Naive thymus-derived CD4-positive, alpha-beta T cell (primary cell): ENCODE measurements at regions not wholly inside any gene's neighbourhood (a gene's known extent, or its start where the extent isn't known, plus 50 kb on each side); places are given as distances from the start of the nearest gene placed in this dataset.

Experiments used
- ATAC-seq: fragments of 150-1000 bp; cut with Tn5 transposase; 2 replicates; pipeline ENCODE4 v1.10.0; 2021; ENCODE audit warnings: mild to moderate bottlenecking, moderate library complexity
- CTCF ChIA-PET: fragments of 350-600 bp; sonication (Branson Sonifier 250); formaldehyde crosslinking; loops from one replicate; lab custom pipeline; 2021; ENCODE audit warnings: antibody characterized with exemption; lab: Charles Lee
- POLR2A ChIA-PET: fragments of 350-600 bp; sonication (Branson Sonifier 250); formaldehyde crosslinking; loops from one replicate; lab custom pipeline; 2021; ENCODE audit warnings: antibody characterized with exemption, inconsistent platforms; lab: Charles Lee
- DNase-seq, 9 donors: peaks; one replicate each; pipeline versions ENCODE4 v3.0.0 to v3.0.0-alpha.2; 2020 to 2022; ENCODE audit warnings: mixed read lengths in 1 of 9
- H3K27ac ChIP-seq: one replicate; pipeline ENCODE4 v1.7.0; 2013; ENCODE audit warnings: mild to moderate bottlenecking, low read depth, low read length, moderate library complexity
- H3K27me3 ChIP-seq, 2 donors: one replicate each; pipeline ENCODE4 v1.7.0; 2013; ENCODE audit warnings: low read length in 2 of 2, mild to moderate bottlenecking in 2 of 2, moderate library complexity in 2 of 2; ENCODE audit not compliant: control insufficient read depth in 2 of 2, insufficient read depth in 2 of 2
- H3K36me3 ChIP-seq, 3 experiments: 1 replicate in 2 of 3; 2 replicates in 1 of 3; pipeline ENCODE4 v1.7.0; 2013; ENCODE audit warnings: low read length in 3 of 3, mild to moderate bottlenecking in 3 of 3, moderate library complexity in 1 of 3; ENCODE audit not compliant: insufficient read depth in 3 of 3, control insufficient read depth in 2 of 3
- H3K4me1 ChIP-seq, 2 donors: one replicate each; pipeline ENCODE4 v1.7.0; 2013; ENCODE audit warnings: low read length in 2 of 2, mild to moderate bottlenecking in 2 of 2, moderate library complexity in 1 of 2; ENCODE audit not compliant: control insufficient read depth in 2 of 2, insufficient read depth in 2 of 2
- H3K4me3 ChIP-seq: 2 replicates; pipeline ENCODE4 v1.7.0; 2013; ENCODE audit warnings: mild to moderate bottlenecking, low read length
- H3K9me3 ChIP-seq, 3 experiments: 1 replicate in 2 of 3; 2 replicates in 1 of 3; pipeline ENCODE4 v1.7.0; 2013; ENCODE audit warnings: low read length in 3 of 3; ENCODE audit not compliant: control insufficient read depth in 2 of 3
- H3K27ac Mint-ChIP-seq, 9 donors: one replicate each; pipeline ENCODE4 v1.8.0; 2020 to 2022; ENCODE audit warnings: mixed read lengths in 9 of 9, mild to moderate bottlenecking in 8 of 9, moderate library complexity in 5 of 9, inconsistent platforms in 2 of 9
- H3K27me3 Mint-ChIP-seq, 5 donors: one replicate each; pipeline ENCODE4 v1.8.0; 2021 to 2022; ENCODE audit warnings: mixed read lengths in 5 of 5, mild to moderate bottlenecking in 1 of 5
- H3K36me3 Mint-ChIP-seq, 5 donors: one replicate each; pipeline ENCODE4 v1.8.0; 2020 to 2022; ENCODE audit warnings: mixed read lengths in 5 of 5, mild to moderate bottlenecking in 3 of 5, inconsistent platforms in 1 of 5
- H3K4me1 Mint-ChIP-seq, 7 donors: one replicate each; pipeline ENCODE4 v1.8.0; 2020 to 2022; ENCODE audit warnings: mixed read lengths in 7 of 7, mild to moderate bottlenecking in 3 of 7, inconsistent platforms in 1 of 7
- H3K4me3 Mint-ChIP-seq, 10 donors: one replicate each; pipeline ENCODE4 v1.8.0; 2020 to 2022; ENCODE audit warnings: mild to moderate bottlenecking in 10 of 10, mixed read lengths in 10 of 10, moderate library complexity in 6 of 10, inconsistent platforms in 2 of 10
- H3K9me3 Mint-ChIP-seq, 11 donors: one replicate each; pipeline ENCODE4 v1.8.0; 2020 to 2022; ENCODE audit warnings: mixed read lengths in 11 of 11, mild to moderate bottlenecking in 4 of 11, inconsistent platforms in 1 of 11, moderate library complexity in 1 of 11
- intact Hi-C, 2 donors: fragments of 100-400 bp; cut with micrococcal nuclease; formaldehyde crosslinking; loops; one replicate each; pipeline ENCODE4 v1.15.1; 2023

DNA sequence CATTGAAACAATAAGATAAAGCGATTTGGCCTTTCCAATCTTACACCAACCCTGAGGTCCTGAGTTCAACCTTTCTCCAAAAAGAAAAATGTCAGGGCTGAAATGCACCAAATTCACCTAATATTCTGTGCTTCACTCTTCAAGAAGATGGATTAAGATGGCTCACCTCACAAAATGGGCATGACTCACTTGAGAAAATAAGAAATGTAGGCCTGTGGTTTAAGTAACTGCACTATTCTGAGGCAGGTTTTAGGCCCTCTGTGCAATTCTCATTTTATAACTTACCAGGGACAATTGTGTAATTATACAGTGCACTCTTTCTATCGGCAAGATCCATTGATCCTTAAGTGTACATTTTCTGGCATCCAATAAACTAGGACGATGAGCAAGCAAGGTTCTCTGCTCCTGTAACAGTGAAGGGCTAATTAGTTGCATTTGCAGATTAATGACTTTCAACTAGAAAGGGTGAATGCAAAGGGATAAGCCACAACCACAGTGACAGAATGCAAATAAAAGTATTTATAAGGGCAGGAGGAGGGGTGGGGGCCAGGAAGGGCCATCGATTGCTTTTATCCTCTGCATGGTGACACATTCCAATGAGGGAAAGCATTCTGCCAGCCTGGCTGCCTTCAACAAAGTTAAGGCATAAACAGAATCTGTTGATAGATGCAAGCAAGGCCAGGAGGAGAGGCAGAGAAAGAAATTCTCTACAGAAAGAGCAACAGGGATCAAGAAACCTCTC, 214.5 kb downstream of the CAAP1 start:
- H3K27ac Mint-ChIP-seq = no peak overlapping the region
- ChIA-PET CTCF (no interaction called here), POLR2A (no interaction called here)
- no peaks in the 10 kb centered on the region for H3K9me3 ChIP-seq
- no peaks in the 10 kb centered on the region for H3K36me3 ChIP-seq
- no peak overlapping the region for H3K4me3 ChIP-seq
- ATAC-seq = no peak
- no peaks in the 10 kb centered on the region for H3K36me3 Mint-ChIP-seq
- no peak overlapping the region for H3K4me3 Mint-ChIP-seq
- DNase-seq = no peak
- intact Hi-C loops = no loop called here
- H3K4me1 Mint-ChIP-seq = no peaks in the 10 kb centered on the region
- peaks cover 0 to 5% (median 0%) of the 10 kb centered on the region in 11 donors for H3K9me3 Mint-ChIP-seq
- H3K27me3 ChIP-seq = no peaks in the 10 kb centered on the region
- H3K4me1 ChIP-seq = no peaks in the 10 kb centered on the region
- no peak overlapping the region for H3K27ac ChIP-seq
- peaks cover 0 to 13% (median 4%) of the 10 kb centered on the region in 5 donors for H3K27me3 Mint-ChIP-seq

DNA sequence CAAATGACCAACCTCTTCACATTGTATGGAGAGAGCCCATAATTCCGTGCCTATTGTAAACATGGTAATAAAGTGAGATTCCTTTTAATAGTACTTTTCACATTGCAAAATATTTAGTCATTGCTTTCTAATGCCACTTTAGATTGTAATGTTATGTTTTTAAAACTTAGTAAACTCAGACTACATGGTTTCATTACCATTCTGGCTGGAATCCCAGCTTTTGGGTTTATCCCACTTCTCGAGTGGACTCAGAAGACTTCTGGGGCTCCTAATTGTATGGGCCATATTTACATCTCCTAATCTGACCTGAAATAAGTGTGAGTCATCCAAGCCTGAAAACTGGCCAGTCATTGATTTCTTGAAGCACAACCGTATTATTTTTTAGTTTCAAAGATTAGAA, 217.6 kb downstream of the CAAP1 start:
- POLR2A ChIA-PET = no interaction called here
- H3K4me1 Mint-ChIP-seq = no peaks in the 10 kb centered on the region
- no peaks in the 10 kb centered on the region for H3K4me1 ChIP-seq
- peaks cover 0 to 5% (median 0%) of the 10 kb centered on the region in 11 donors for H3K9me3 Mint-ChIP-seq
- intact Hi-C loops = no loop called here
- H3K4me3 Mint-ChIP-seq = no peak overlapping the region
- H3K27me3 ChIP-seq = no peaks in the 10 kb centered on the region
- no peak overlapping the region for H3K27ac ChIP-seq
- ATAC-seq (no peak), DNase-seq (no peak)
- H3K36me3 Mint-ChIP-seq = no peaks in the 10 kb centered on the region
- H3K27me3 Mint-ChIP-seq = peaks cover 0 to 5% (median 4%) of the 10 kb centered on the region in 5 donors
- CTCF ChIA-PET = no interaction called here
- no peak overlapping the region for H3K4me3 ChIP-seq
- H3K36me3 ChIP-seq = no peaks in the 10 kb centered on the region
- H3K9me3 ChIP-seq = no peaks in the 10 kb centered on the region
- H3K27ac Mint-ChIP-seq = no peak overlapping the region

DNA sequence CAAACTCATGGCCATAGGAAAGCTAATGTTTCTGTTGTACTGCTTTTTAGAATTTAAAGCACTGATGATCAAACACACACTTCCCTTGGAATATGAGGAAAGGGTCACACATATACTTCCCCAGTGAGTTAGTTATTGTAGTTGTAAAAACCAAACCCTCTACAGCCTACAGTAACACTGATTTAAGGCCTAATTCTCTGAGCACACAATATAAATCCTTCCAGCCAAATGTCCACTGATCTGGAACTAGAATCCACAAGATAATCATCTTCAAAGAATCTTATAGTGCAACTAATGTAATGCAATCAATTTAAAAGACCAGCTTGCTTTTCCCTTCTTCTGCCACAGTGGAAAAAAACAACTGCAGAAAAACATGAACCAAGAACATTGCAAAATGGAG, 219.3 kb downstream of the CAAP1 start:
- no peak for DNase-seq
- H3K27me3 ChIP-seq = no peaks in the 10 kb centered on the region
- Mint-ChIP-seq H3K4me3 (no peak overlapping the region), H3K36me3 (no peaks in the 10 kb centered on the region), H3K27me3 (peaks cover 0 to 8% (median 4%) of the 10 kb centered on the region in 5 donors), H3K9me3 (peaks cover 0 to 5% (median 0%) of the 10 kb centered on the region in 11 donors), H3K4me1 (no peaks in the 10 kb centered on the region), H3K27ac (no peak overlapping the region)
- H3K27ac ChIP-seq = no peak overlapping the region
- POLR2A ChIA-PET = no interaction called here
- no peak for ATAC-seq
- H3K9me3 ChIP-seq = no peaks in the 10 kb centered on the region
- intact Hi-C loops = no loop called here
- CTCF ChIA-PET = no interaction called here
- H3K36me3 ChIP-seq = no peaks in the 10 kb centered on the region
- no peaks in the 10 kb centered on the region for H3K4me1 ChIP-seq
- H3K4me3 ChIP-seq = no peak overlapping the region

DNA sequence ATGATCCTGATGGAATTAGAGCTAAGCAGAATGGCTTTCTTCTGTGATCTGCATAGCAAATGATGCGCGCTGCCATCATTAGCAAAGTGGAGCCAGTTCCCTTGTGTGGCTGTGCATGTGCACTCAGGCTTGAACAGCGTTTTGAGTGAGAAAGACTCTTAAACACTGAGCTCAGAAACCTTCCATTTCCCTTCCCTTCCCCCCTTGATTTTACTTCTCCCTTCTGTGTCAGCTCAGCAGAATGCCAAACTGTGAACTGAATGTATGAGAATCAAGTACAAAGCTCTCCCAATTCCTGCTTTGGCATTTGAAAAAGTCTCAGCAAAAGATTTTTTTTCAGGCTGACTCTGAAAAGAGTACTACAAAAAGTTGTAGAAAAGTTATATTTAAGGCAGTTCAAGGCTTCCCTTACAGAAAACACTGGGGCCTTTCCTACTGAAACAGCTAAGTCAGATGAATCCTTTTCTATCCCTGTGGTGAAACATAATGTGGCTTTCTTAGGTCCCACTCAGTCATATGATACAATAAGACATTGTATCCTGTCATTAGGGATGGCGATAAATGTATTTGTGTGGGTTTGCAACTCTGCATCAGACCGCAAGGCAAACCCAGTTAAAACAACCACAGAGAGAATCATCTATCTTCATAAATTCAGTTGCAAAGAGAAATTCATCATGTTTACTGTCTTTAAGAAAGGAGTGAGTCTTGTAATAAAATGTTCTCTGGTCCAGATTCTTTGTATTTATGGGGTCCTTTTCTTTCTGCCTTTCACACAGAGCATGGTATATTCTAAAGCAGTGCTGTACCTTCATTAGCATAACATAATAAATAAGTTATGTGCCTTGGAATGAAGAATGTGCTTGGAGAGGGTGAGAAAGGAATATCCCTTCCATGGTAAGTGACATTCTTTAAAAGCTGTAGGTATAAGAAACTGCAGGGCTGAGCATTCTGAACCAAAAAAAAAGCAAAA, 222.6 kb downstream of the CAAP1 start:
- H3K27ac Mint-ChIP-seq = no peak overlapping the region
- H3K27me3 ChIP-seq = no peaks in the 10 kb centered on the region
- no peaks in the 10 kb centered on the region for H3K4me1 Mint-ChIP-seq
- no peaks in the 10 kb centered on the region for H3K4me1 ChIP-seq
- DNase-seq (no peak), ATAC-seq (no peak)
- no peaks in the 10 kb centered on the region for H3K36me3 Mint-ChIP-seq
- no peak overlapping the region for H3K27ac ChIP-seq
- no peak overlapping the region for H3K4me3 Mint-ChIP-seq
- no peaks in the 10 kb centered on the region for H3K9me3 ChIP-seq
- H3K9me3 Mint-ChIP-seq = peaks cover 0 to 2% (median 0%) of the 10 kb centered on the region in 11 donors
- ChIA-PET CTCF (no interaction called here), POLR2A (no interaction called here)
- intact Hi-C loops = no loop called here
- no peaks in the 10 kb centered on the region for H3K36me3 ChIP-seq
- H3K27me3 Mint-ChIP-seq = peaks cover 0 to 13% (median 0%) of the 10 kb centered on the region in 5 donors
- H3K4me3 ChIP-seq = no peak overlapping the region

DNA sequence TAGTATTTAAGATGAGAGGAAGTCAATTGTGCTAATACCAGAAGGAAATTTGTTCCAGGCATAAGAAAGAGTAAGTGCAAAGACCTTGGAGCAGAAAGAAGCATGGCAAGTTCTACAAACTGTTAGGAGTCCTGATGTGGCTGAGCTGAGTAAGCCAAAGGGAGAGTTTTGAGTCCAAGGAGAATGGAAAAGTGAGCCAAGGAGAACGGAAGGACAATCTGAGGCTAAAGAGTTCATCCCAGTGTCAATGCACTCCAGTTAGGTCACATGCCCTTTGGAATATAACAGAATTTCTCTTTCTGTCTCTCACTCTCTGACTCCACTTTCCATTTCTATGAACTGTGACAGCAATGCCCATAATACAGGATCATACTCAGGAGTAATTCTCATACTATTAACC, 224.7 kb downstream of the CAAP1 start:
- Histone ChIP-seq H3K27me3 (no peaks in the 10 kb centered on the region), H3K27ac (no peak overlapping the region), H3K4me3 (no peak overlapping the region), H3K4me1 (no peaks in the 10 kb centered on the region), H3K9me3 (no peaks in the 10 kb centered on the region), H3K36me3 (no peaks in the 10 kb centered on the region)
- POLR2A ChIA-PET = no interaction called here
- DNase-seq = no peak
- Mint-ChIP-seq H3K36me3 (no peaks in the 10 kb centered on the region), H3K27ac (no peak overlapping the region), H3K27me3 (peaks cover 0 to 13% (median 0%) of the 10 kb centered on the region in 5 donors), H3K4me1 (no peaks in the 10 kb centered on the region), H3K4me3 (no peak overlapping the region), H3K9me3 (peaks cover 0 to 8% (median 0%) of the 10 kb centered on the region in 11 donors)
- CTCF ChIA-PET = interaction anchor here (0.5 kb wide), 1 partner anchor 321 kb away, joined by 4 read pairs; no protein-coding TSS in a partner anchor
- intact Hi-C loops = no loop called here
- ATAC-seq = no peak

DNA sequence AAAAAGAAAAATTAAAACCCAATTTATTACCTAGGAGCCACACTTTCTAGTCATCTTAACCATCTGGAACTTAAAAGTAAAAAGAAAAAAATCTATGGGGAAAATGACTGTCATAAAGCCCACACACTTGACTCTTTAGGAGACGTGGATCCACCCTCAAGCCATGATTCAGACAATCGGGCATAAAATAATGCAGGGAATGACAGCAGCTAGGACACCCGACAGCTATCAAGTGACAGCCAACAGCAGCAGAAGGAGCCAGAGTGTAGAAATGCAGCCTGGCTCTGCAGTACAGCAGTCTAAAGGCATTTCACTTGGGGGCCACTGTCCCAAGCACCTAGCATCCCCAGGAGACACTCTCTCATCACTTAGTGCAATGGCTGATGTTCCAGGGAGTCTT, 226.9 kb downstream of the CAAP1 start:
- DNase-seq = no peak
- ChIA-PET POLR2A (no interaction called here), CTCF (no interaction called here)
- Mint-ChIP-seq H3K4me3 (no peak overlapping the region), H3K4me1 (no peaks in the 10 kb centered on the region), H3K27me3 (peaks cover 0 to 12% (median 5%) of the 10 kb centered on the region in 5 donors), H3K9me3 (peaks cover 0 to 12% (median 4%) of the 10 kb centered on the region in 11 donors), H3K36me3 (no peaks in the 10 kb centered on the region), H3K27ac (no peak overlapping the region)
- no peak overlapping the region for H3K4me3 ChIP-seq
- H3K36me3 ChIP-seq = no peaks in the 10 kb centered on the region
- H3K9me3 ChIP-seq = no peaks in the 10 kb centered on the region
- intact Hi-C loops = no loop called here
- ATAC-seq = no peak
- H3K27ac ChIP-seq = no peak overlapping the region
- no peaks in the 10 kb centered on the region for H3K27me3 ChIP-seq
- H3K4me1 ChIP-seq = no peaks in the 10 kb centered on the region
